HUES48 (cell line): ENCODE measurements at regions not wholly inside any gene's neighbourhood (a gene's known extent, or its start where the extent isn't known, plus 50 kb on each side); places are given as distances from the start of the nearest gene placed in this dataset.

Experiments
- H3K27ac ChIP-seq: one replicate; pipeline ENCODE4 v1.7.0; 2013; ENCODE audit warnings: low read depth, low read length, inconsistent platforms
- H3K27me3 ChIP-seq: 2 replicates; pipeline ENCODE4 v1.6.1; 2013; ENCODE audit warnings: mild to moderate bottlenecking, low read length; ENCODE audit not compliant: control insufficient read depth, insufficient read depth
- H3K36me3 ChIP-seq: 2 replicates; pipeline ENCODE4 v1.6.1; 2013; ENCODE audit warnings: low read length; ENCODE audit not compliant: control insufficient read depth, insufficient read depth
- H3K4me1 ChIP-seq: 2 replicates; pipeline ENCODE4 v1.6.1; 2013; ENCODE audit warnings: mild to moderate bottlenecking, low read length; ENCODE audit not compliant: control insufficient read depth, insufficient read depth
- H3K4me3 ChIP-seq: 2 replicates; pipeline ENCODE4 v1.5.1; 2013; ENCODE audit warnings: mild to moderate bottlenecking, low read depth, low read length
- H3K9ac ChIP-seq: 2 replicates; pipeline ENCODE4 v1.6.1; 2013; ENCODE audit warnings: mild to moderate bottlenecking, low read depth, low read length, moderate library complexity
- H3K9me3 ChIP-seq: 2 replicates; pipeline ENCODE4 v1.6.1; 2013; ENCODE audit warnings: low read length; ENCODE audit not compliant: control insufficient read depth, insufficient read depth

DNA sequence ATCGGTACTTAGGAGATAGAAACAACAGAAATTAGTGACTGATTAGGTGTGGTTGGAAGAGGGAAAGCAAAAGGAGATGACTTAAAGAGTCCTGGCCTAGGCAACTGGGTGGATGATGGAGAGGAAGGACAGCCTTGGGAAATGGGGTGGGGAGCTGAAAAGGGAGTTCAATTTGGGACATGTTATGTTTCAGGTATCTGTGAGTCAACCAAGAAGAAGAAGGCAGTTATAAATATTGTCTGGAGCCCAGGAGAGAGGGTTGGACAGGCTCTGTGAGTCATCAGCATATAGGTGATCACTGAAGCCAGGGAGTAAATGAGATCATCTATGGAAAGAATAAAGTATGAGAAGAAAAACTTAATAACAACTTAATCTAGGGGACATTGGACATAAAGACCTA lies 357.7 kb downstream of the NPR3 start:
- no peak overlapping the region for H3K9ac ChIP-seq
- H3K4me1 ChIP-seq: no peaks in the 10 kb centered on the region
- no peaks in the 10 kb centered on the region for H3K27me3 ChIP-seq
- no peaks in the 10 kb centered on the region for H3K9me3 ChIP-seq
- H3K4me3 ChIP-seq: no peak overlapping the region
- H3K27ac ChIP-seq: no peak overlapping the region
- H3K36me3 ChIP-seq: no peaks in the 10 kb centered on the region

DNA sequence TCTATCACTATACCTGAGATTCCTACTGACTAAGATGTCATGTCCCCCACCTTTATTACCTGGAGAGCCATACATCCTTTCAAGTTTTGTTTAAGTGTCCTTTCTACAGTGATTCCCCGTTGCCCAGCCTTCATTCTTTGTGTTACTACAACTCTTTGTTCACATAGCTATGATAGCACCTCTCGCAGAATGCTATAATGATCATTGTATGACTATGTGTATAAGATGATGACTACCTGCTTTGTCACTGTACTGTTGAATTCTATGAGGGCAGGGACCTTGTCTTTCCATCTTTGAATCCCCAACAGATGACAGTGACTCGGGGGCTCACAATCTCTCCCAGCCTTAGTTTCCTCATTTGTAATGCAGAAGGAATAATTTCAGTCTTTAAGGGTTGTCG lies 361.2 kb downstream of the NPR3 start:
- Histone ChIP-seq H3K4me3 (no peak overlapping the region), H3K4me1 (0 out of 2 replicates have a peak, but pooled peaks cover 6% of the 10 kb centered on the region), H3K36me3 (no peaks in the 10 kb centered on the region), H3K27me3 (no peaks in the 10 kb centered on the region), H3K9ac (no peak overlapping the region), H3K27ac (no peak overlapping the region), H3K9me3 (no peaks in the 10 kb centered on the region)

DNA sequence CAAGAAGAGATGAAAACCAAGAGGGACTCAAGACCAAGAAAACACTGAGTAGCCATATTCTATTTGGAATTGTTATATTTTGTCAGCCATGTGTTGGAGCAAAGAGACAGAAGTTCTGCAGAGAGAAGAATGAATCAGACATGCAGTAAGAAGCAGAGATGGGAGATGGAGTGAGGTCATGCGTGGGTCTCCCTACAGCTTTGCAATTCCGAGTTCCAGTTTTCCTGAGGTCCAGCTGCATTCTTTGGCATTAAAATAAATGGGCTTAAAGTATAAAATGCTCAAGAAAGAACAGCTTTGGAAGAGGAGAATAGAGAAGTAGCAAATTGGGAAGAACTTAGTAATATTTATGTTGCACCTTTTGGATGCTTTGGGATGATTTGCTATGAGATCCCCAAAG lies 361.6 kb downstream of the NPR3 start:
- Histone ChIP-seq H3K4me3 (no peak overlapping the region), H3K4me1 (0 out of 2 replicates have a peak, but pooled peaks cover 6% of the 10 kb centered on the region)

DNA sequence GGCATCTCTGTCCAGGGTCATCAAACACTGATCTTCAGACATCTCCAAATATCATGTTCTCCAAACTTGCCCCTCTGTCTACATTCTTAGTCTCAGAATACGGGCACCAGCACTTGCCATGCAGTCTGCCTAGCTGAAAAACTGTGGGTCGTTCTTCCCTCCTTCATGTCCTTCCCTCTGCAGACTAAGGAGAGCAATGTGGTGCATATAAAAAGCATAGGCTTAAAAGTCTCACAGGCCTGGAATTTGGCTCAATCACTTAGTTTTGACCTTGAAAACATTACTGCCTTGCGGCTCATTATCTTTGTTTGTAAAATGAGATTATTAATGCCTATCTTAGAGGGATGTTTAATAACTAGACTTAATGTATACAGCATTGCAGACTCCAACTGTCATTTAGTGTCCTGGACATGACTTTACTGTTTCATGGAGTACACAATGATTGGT lies 362.8 kb downstream of the NPR3 start:
- H3K27me3 ChIP-seq: no peaks in the 10 kb centered on the region
- no peak overlapping the region for H3K27ac ChIP-seq
- H3K36me3 ChIP-seq: no peaks in the 10 kb centered on the region
- no peak overlapping the region for H3K9ac ChIP-seq
- H3K9me3 ChIP-seq: no peaks in the 10 kb centered on the region; the same call in 1 of the 2 replicates
- 0 out of 2 replicates have a peak, but pooled peaks cover 6% of the 10 kb centered on the region for H3K4me1 ChIP-seq
- no peak overlapping the region for H3K4me3 ChIP-seq

More for the DNA sequence above, 361.6 kb downstream of the NPR3 start:
- no peak overlapping the region for H3K9ac ChIP-seq
- H3K36me3 ChIP-seq: no peaks in the 10 kb centered on the region
- no peaks in the 10 kb centered on the region; the same call in 1 of the 2 replicates for H3K9me3 ChIP-seq
- no peaks in the 10 kb centered on the region for H3K27me3 ChIP-seq
- H3K27ac ChIP-seq: no peak overlapping the region

DNA sequence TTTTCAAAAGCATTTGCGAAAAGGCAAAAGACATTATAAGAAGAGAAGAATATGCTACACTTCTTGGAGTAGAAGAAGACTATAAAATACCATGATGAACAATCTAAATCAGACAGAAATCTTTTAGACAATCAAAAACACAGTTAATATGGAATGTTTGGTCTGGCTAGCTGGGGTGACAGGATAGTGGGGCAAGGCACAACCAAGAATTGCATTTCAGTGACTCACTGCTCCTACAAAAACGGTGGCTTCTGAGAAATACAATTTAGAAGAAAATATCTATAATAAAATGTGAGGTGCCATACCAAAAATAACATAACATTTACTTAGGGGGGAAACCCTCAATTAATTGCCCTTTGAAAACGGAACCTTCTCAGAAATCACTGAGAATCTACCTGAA lies 363.4 kb downstream of the NPR3 start:
- Histone ChIP-seq H3K27me3 (no peaks in the 10 kb centered on the region), H3K27ac (no peak overlapping the region), H3K4me3 (no peak overlapping the region), H3K9ac (no peak overlapping the region), H3K4me1 (0 out of 2 replicates have a peak, but pooled peaks cover 6% of the 10 kb centered on the region), H3K36me3 (no peaks in the 10 kb centered on the region), H3K9me3 (no peaks in the 10 kb centered on the region; the same call in 1 of the 2 replicates)

DNA sequence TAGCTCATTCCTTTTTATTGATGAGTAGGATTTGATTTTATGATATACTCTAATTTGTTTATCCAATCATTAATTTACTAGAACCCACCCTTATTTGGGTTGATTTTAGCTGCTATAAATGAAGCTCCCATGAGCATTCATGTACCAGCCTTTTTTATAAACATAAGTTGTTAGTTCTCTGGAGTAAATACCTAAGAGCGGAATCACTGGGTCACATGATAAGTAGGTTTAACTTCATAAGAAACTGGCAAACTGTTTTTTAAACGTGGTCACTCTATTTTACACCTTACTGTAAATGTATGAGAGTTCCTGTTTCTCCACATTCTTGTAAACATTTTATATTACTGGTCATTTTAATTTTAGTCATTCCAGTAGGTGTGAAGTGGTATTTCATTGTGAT lies 364.6 kb downstream of the NPR3 start:
- Histone ChIP-seq H3K4me1 (0 out of 2 replicates have a peak, but pooled peaks cover 6% of the 10 kb centered on the region), H3K4me3 (no peak overlapping the region), H3K9me3 (no peaks in the 10 kb centered on the region; the same call in 1 of the 2 replicates), H3K27ac (no peak overlapping the region), H3K27me3 (no peaks in the 10 kb centered on the region), H3K9ac (no peak overlapping the region), H3K36me3 (no peaks in the 10 kb centered on the region)

DNA sequence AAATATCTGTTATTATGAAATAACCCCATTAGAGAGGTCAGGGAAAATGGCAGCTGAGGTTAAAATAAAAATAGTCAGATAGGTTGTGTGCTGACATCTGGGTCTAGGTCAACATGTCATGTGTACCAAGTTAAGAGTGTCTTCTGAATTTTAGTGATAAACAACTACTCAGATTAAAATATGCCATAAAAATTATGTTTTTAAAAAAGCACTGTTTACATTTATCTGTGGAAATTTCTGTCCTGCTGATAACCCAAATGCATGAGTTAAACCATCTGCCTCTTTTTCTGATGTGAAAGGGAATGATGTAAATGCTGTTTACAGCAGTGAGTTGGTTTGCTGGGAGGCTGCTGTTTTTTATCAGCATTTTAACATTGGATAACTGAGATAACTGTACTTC lies 361.2 kb upstream of the TARS1 start:
- Histone ChIP-seq H3K27me3 (no peaks in the 10 kb centered on the region), H3K27ac (no peak overlapping the region), H3K4me3 (no peak overlapping the region)

DNA sequence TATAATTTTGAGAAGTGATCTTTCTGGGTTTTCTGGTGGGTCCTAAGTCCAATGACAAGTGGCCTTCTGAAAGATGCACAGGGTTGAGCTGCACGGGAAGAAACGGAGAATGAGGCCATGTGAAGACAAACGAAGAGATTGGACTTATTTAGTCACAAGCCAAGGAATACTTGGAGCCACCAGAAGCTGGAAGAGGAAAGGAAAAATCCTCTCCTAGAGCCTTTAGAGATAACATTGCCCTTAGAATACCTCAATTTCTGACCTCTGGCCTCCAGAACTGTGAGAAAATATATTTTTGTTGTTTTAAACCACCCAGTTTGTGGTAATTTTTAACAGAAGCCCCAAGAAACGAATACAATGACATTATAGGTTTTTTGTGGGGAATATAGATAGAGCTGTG lies 360.5 kb upstream of the TARS1 start:
- H3K9ac ChIP-seq: no peak overlapping the region
- no peaks in the 10 kb centered on the region for H3K27me3 ChIP-seq
- no peak overlapping the region for H3K4me3 ChIP-seq
- no peak overlapping the region for H3K27ac ChIP-seq
- H3K4me1 ChIP-seq: 0 out of 2 replicates have a peak, but pooled peaks cover 6% of the 10 kb centered on the region
- no peaks in the 10 kb centered on the region; the same call in 1 of the 2 replicates for H3K9me3 ChIP-seq
- no peaks in the 10 kb centered on the region for H3K36me3 ChIP-seq

More for the DNA sequence above, 361.2 kb upstream of the TARS1 start:
- H3K9me3 ChIP-seq: no peaks in the 10 kb centered on the region; the same call in 1 of the 2 replicates
- no peak overlapping the region for H3K9ac ChIP-seq
- 0 out of 2 replicates have a peak, but pooled peaks cover 6% of the 10 kb centered on the region for H3K4me1 ChIP-seq
- H3K36me3 ChIP-seq: no peaks in the 10 kb centered on the region

DNA sequence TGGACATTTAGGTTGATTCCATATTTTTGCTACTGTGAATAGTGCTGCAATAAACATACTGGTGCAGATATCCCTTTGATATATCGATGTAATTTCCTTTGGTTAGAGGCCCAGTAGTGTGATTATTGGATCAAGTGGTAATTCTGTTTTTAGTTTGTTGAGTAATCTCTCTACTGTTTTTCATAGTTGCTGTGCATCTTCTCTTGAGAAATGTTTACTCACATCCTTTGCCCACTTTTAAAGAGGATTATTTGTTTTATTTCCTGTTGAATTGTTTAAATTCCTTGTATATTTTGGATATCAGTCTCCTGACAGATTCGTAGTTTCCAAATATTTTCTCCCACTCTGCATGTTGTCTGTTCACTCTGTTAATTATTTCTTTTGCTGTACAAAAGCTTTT lies 352.6 kb upstream of the TARS1 start:
- Histone ChIP-seq H3K36me3 (no peaks in the 10 kb centered on the region), H3K27me3 (no peaks in the 10 kb centered on the region), H3K9me3 (no peaks in the 10 kb centered on the region), H3K27ac (no peak overlapping the region), H3K4me1 (peaks cover 12% of the 10 kb centered on the region), H3K9ac (no peak overlapping the region), H3K4me3 (no peak overlapping the region)

DNA sequence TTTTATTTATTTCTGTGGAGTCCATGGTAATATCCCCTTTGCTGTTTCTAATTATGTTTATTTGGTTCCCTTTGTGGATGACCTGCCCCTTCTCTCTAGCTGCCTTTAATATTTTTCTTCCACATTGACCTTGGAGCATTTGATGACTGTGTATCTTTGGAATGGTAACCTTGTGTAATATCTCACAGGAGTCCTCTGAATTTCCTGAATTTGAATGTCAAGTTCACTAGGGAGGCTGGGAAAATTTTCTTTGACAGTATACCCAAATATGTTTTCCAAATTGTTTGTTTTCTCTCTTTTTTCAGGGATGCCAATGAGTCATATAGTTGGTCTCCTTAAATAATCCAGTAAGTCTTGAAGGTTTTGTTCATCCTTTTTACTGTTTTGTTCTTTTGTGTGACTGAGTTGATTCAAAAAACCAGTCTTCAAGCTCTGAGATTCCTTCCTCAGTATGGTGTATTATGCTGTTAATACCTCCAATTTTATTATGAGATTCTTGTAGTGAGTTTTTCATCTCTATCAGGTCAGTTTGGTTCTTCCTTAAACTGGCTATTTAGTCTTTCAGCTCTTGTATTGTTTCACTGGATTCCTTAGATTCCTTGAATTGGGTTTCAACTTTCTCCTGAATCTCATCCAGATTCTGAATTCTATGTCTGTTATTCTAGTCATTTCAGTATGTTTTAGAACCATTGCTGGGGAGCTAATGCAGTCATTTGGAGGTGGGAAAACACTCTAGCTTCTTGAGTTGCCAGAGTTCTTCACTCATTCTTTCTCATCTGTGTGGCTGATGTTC lies 349.0 kb upstream of the TARS1 start:
- Histone ChIP-seq H3K27me3 (no peaks in the 10 kb centered on the region), H3K4me3 (no peak overlapping the region), H3K4me1 (peaks cover 12% of the 10 kb centered on the region), H3K9ac (no peak overlapping the region), H3K36me3 (no peaks in the 10 kb centered on the region), H3K9me3 (no peaks in the 10 kb centered on the region), H3K27ac (no peak overlapping the region)

DNA sequence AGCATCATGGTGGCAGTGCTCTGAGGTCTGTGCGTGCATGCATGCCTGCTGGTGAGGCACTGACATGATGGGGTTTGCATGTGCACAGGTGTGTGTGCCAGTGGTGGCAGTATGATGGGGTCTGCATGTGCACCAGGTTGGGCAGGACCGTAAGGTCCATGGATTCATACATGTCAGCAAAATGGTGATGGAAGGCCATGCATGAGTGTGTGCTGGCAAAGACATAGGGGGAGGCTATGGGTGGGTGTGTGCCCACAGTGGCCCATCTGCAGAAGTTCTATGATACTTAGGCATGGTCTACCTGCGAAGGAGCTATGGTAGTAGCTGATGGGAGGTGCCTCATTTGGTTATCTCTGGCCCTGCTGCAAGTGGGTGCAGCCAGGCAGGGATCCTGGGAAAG lies 348.0 kb upstream of the TARS1 start:
- Histone ChIP-seq H3K4me1 (peaks cover 12% of the 10 kb centered on the region), H3K27me3 (no peaks in the 10 kb centered on the region), H3K9ac (no peak overlapping the region), H3K27ac (no peak overlapping the region), H3K36me3 (no peaks in the 10 kb centered on the region), H3K4me3 (no peak overlapping the region), H3K9me3 (no peaks in the 10 kb centered on the region)
